GM12892 (cell line): ENCODE measurements at regions not wholly inside any gene's neighbourhood (a gene's known extent, or its start where the extent isn't known, plus 50 kb on each side); places are given as distances from the start of the nearest gene placed in this dataset.

ENCODE experiments used
- POLR2A ChIP-seq: IDR thresholded peaks from 2 replicates; pipeline ENCODE4 v1.6.1; 2011; ENCODE audit warnings: low read depth, low read length, control low read depth
- POLR2AphosphoS5 ChIP-seq: IDR thresholded peaks from 2 replicates; pipeline ENCODE4 v1.6.1; 2011; ENCODE audit warnings: low read depth, low read length, control low read depth
- TAF1 ChIP-seq: IDR thresholded peaks from 2 replicates; pipeline ENCODE4 v1.6.1; 2011; ENCODE audit warnings: low read depth, mild to moderate bottlenecking, control low read depth, low read length, borderline replicate concordance

- no peak for TF ChIP-seq POLR2A
- TF ChIP-seq TAF1 = no peak
- no peak for TF ChIP-seq POLR2AphosphoS5
Observed at GRCh38 chr10:123538401-123539320, 127.5 kb upstream of the GPR26 start.
